Endothelial cell (in vitro differentiated cells): ENCODE measurements at regions not wholly inside any gene's neighbourhood (a gene's known extent, or its start where the extent isn't known, plus 50 kb on each side); places are given as distances from the start of the nearest gene placed in this dataset.
"Not testable (repeated sequence)": the region's sequence is repeated elsewhere in the genome, so short reads cannot be mapped to it uniquely, and the experiment has no call there.

Source experiments
- DNase-seq: peaks from one replicate; pipeline ENCODE4 v3.0.0; 2021; ENCODE audit warnings: low spot score
- H3K27ac Mint-ChIP-seq: one replicate; pipeline ENCODE4 v1.8.0; 2021; ENCODE audit warnings: mixed read lengths, inconsistent platforms; ENCODE audit not compliant: unreplicated experiment
- H3K27me3 Mint-ChIP-seq: one replicate; pipeline ENCODE4 v1.8.0; 2021; ENCODE audit warnings: mild to moderate bottlenecking, moderate library complexity, mixed read lengths, inconsistent platforms; ENCODE audit not compliant: unreplicated experiment
- H3K36me3 Mint-ChIP-seq: one replicate; pipeline ENCODE4 v1.8.0; 2021; ENCODE audit warnings: mild to moderate bottlenecking, low read depth, mixed read lengths, inconsistent platforms; ENCODE audit not compliant: unreplicated experiment
- H3K4me1 Mint-ChIP-seq: one replicate; pipeline ENCODE4 v1.8.0; 2021; ENCODE audit warnings: mild to moderate bottlenecking, mixed read lengths, inconsistent platforms; ENCODE audit not compliant: unreplicated experiment
- H3K4me3 Mint-ChIP-seq: one replicate; pipeline ENCODE4 v1.8.0; 2021; ENCODE audit warnings: mild to moderate bottlenecking, mixed read lengths, inconsistent platforms; ENCODE audit not compliant: unreplicated experiment
- H3K9me3 Mint-ChIP-seq: one replicate; pipeline ENCODE4 v1.8.0; 2021; ENCODE audit warnings: mixed read lengths, inconsistent platforms; ENCODE audit not compliant: unreplicated experiment
- TF ChIP-seq, protein P1 (sequence below): fragments of 200-600 bp; sonication (generic); IDR thresholded peaks from one replicate; pipeline ENCODE4 v1.5.0; 2021; ENCODE audit warnings: antibody characterized with exemption; ENCODE audit not compliant: unreplicated experiment

- Mint-ChIP-seq H3K36me3 (no peaks in the 10 kb centered on the region), H3K9me3 (no peaks in the 10 kb centered on the region), H3K4me1 (no peaks in the 10 kb centered on the region), H3K4me3 (no peak overlapping the region), H3K27ac (no peak overlapping the region), H3K27me3 (no peaks in the 10 kb centered on the region)
- TF ChIP-seq, protein P1, sequence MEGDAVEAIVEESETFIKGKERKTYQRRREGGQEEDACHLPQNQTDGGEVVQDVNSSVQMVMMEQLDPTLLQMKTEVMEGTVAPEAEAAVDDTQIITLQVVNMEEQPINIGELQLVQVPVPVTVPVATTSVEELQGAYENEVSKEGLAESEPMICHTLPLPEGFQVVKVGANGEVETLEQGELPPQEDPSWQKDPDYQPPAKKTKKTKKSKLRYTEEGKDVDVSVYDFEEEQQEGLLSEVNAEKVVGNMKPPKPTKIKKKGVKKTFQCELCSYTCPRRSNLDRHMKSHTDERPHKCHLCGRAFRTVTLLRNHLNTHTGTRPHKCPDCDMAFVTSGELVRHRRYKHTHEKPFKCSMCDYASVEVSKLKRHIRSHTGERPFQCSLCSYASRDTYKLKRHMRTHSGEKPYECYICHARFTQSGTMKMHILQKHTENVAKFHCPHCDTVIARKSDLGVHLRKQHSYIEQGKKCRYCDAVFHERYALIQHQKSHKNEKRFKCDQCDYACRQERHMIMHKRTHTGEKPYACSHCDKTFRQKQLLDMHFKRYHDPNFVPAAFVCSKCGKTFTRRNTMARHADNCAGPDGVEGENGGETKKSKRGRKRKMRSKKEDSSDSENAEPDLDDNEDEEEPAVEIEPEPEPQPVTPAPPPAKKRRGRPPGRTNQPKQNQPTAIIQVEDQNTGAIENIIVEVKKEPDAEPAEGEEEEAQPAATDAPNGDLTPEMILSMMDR = no peak
- DNase-seq = no peak
These were observed 90.3 kb upstream of the DLX6 start for GRCh38 chr7:96915029-96915428.

GRCh38 chr7:96920064-96920463, 85.3 kb upstream of the DLX6 start:
- Mint-ChIP-seq H3K9me3 (no peaks in the 10 kb centered on the region), H3K27ac (no peak overlapping the region)
- TF ChIP-seq, protein P1 = no peak

DNA sequence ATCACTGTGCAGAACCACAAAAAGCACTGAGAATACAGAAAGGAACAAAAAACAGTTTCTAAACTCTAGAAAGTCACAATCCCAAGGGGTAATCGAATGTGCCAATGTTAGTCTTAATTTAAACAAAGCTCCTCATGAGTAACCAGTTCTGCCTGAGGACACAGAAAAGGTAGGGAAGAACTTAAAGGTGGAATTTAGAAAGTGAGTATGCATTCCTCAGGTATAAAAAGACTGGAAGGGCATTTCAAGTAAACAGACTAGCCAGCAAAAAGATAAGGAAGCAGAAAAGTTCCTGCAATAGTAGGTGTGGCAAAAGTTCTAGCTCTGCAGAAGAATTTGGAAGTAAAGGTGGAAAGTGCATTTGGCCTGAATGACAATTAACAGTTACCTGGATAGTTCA, 84.6 kb upstream of the DLX6 start:
- TF ChIP-seq, protein P1 = no peak
- Mint-ChIP-seq H3K36me3 (no peaks in the 10 kb centered on the region), H3K4me3 (no peak overlapping the region), H3K27me3 (peaks cover 3% of the 10 kb centered on the region), H3K9me3 (no peaks in the 10 kb centered on the region), H3K4me1 (no peaks in the 10 kb centered on the region), H3K27ac (no peak overlapping the region)
- DNase-seq = no peak

More at GRCh38 chr7:96920064-96920463, 85.3 kb upstream of the DLX6 start:
- H3K4me3 Mint-ChIP-seq = no peak overlapping the region
- no peaks in the 10 kb centered on the region for H3K36me3 Mint-ChIP-seq
- DNase-seq = no peak
- H3K27me3 Mint-ChIP-seq = peaks cover 3% of the 10 kb centered on the region
- H3K4me1 Mint-ChIP-seq = no peaks in the 10 kb centered on the region

- DNase-seq = no peak
- Mint-ChIP-seq H3K36me3 (no peaks in the 10 kb centered on the region), H3K27me3 (peaks cover 3% of the 10 kb centered on the region), H3K9me3 (no peaks in the 10 kb centered on the region), H3K4me3 (no peak overlapping the region), H3K27ac (no peak overlapping the region), H3K4me1 (no peaks in the 10 kb centered on the region)
- TF ChIP-seq, protein P1 = no peak
These were observed 84.1 kb upstream of the DLX6 start for GRCh38 chr7:96921231-96921630.

DNA sequence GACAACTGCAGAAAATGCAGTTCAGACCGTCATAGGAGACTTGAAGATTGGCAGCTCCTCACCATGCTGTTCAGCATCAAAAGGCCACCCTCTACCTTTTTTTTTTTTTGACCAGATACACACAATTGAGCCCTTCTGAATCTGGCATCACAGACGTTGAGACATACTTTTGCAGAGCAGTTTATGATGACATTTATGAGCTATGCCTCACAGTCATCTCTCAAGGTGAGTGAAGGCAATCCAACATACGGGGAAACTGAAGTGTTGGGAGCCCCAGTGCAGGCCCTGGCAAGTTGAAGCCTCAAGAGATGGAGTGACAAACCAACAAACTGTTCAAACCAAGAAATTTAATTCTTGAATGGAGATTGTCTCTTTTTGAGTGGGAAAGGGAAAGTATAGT, 83.6 kb upstream of the DLX6 start:
- TF ChIP-seq, protein P1 = no peak
- H3K36me3 Mint-ChIP-seq = no peaks in the 10 kb centered on the region

GRCh38 chr7:96923345-96923744, 82.0 kb upstream of the DLX6 start:
- H3K36me3 Mint-ChIP-seq, H3K4me1 Mint-ChIP-seq, H3K9me3 Mint-ChIP-seq, H3K27ac Mint-ChIP-seq, H3K27me3 Mint-ChIP-seq, H3K4me3 Mint-ChIP-seq, DNase-seq: not testable (repeated sequence)

More for the DNA sequence above, 83.6 kb upstream of the DLX6 start:
- peaks cover 3% of the 10 kb centered on the region for H3K27me3 Mint-ChIP-seq
- no peak overlapping the region for H3K27ac Mint-ChIP-seq
- DNase-seq = no peak
- no peaks in the 10 kb centered on the region for H3K4me1 Mint-ChIP-seq
- no peak overlapping the region for H3K4me3 Mint-ChIP-seq
- no peaks in the 10 kb centered on the region for H3K9me3 Mint-ChIP-seq
